Chondrocyte (in vitro differentiated cells): ENCODE measurements at regions not wholly inside any gene's neighbourhood (a gene's known extent, or its start where the extent isn't known, plus 50 kb on each side); places are given as distances from the start of the nearest gene placed in this dataset.
"Not testable (repeated sequence)": the region's sequence is repeated elsewhere in the genome, so short reads cannot be mapped to it uniquely, and the experiment has no call there.

ENCODE experiments used
- DNase-seq: peaks from one replicate; pipeline ENCODE4 v3.0.0; 2021; ENCODE audit warnings: mixed read lengths, low spot score
- H3K27ac Mint-ChIP-seq: one replicate; pipeline ENCODE4 v1.8.0; 2021; ENCODE audit warnings: mild to moderate bottlenecking, moderate library complexity, mixed read lengths; ENCODE audit not compliant: unreplicated experiment
- H3K27me3 Mint-ChIP-seq: 2 replicates; pipeline ENCODE4 v1.8.0; 2021; ENCODE audit warnings: low read depth, mixed read lengths
- H3K36me3 Mint-ChIP-seq: 2 replicates; pipeline ENCODE4 v1.8.0; 2021; ENCODE audit warnings: low read depth, mixed read lengths
- H3K4me1 Mint-ChIP-seq: 2 replicates; pipeline ENCODE4 v1.8.0; 2021; ENCODE audit warnings: low read depth, mild to moderate bottlenecking, mixed read lengths
- H3K4me3 Mint-ChIP-seq: one replicate; pipeline ENCODE4 v1.8.0; 2021; ENCODE audit warnings: mild to moderate bottlenecking, moderate library complexity, mixed read lengths; ENCODE audit not compliant: unreplicated experiment
- H3K9me3 Mint-ChIP-seq: 2 replicates; pipeline ENCODE4 v1.8.0; 2021; ENCODE audit warnings: low read depth, mixed read lengths
- TF ChIP-seq, protein P1 (sequence below): fragments of 200-600 bp; sonication (generic); IDR thresholded peaks from 2 replicates; pipeline ENCODE4 v1.5.0; 2021; ENCODE audit warnings: antibody characterized with exemption, mild to moderate bottlenecking, moderate library complexity

DNA sequence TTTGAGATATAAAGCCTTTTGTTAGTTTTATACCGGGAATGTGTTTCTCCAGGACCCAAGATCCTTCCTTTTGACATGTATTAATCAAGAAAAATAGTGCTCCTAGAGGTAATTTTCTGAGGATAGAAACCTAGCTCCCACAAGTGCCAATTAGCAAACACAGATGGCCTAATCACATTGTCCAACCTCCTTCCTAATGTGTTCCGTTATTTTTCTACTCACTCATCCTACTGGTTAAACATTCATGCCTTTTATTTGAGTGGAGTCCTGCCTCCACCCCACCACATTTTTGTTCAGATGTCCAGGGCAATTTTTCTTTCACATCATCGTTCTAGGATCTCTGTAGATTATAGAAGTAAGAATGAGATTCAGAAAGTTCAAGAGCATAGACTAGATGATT, 610.0 kb upstream of the MBL2 start:
- H3K4me3 Mint-ChIP-seq: no peak overlapping the region
- no peaks in the 10 kb centered on the region for H3K36me3 Mint-ChIP-seq
- no peaks in the 10 kb centered on the region for H3K27me3 Mint-ChIP-seq
- DNase-seq: no peak
- H3K4me1 Mint-ChIP-seq: peaks cover 5% of the 10 kb centered on the region
- TF ChIP-seq, protein P1, sequence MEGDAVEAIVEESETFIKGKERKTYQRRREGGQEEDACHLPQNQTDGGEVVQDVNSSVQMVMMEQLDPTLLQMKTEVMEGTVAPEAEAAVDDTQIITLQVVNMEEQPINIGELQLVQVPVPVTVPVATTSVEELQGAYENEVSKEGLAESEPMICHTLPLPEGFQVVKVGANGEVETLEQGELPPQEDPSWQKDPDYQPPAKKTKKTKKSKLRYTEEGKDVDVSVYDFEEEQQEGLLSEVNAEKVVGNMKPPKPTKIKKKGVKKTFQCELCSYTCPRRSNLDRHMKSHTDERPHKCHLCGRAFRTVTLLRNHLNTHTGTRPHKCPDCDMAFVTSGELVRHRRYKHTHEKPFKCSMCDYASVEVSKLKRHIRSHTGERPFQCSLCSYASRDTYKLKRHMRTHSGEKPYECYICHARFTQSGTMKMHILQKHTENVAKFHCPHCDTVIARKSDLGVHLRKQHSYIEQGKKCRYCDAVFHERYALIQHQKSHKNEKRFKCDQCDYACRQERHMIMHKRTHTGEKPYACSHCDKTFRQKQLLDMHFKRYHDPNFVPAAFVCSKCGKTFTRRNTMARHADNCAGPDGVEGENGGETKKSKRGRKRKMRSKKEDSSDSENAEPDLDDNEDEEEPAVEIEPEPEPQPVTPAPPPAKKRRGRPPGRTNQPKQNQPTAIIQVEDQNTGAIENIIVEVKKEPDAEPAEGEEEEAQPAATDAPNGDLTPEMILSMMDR: no peak
- no peak overlapping the region for H3K27ac Mint-ChIP-seq
- peaks cover 2% of the 10 kb centered on the region for H3K9me3 Mint-ChIP-seq

DNA sequence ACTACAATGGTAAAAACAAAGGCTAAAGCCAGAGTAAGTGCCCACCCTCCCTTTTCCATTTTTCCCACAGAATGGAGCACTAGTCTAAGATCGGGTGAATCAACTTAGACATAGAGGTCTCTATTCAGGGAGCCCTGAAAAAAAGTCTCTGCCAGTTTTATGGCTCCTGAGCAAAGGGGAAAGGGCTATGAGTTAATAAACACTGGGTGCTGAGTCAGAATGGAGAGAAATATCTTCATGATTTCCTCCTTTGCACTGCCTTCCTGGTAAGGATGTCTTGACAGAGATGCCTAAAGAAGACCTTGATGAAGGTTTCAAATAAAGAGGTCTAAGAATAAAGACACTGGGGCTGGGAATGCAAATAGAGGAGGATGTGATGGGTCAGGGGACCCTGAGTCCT, 607.4 kb upstream of the MBL2 start:
- Mint-ChIP-seq H3K36me3 (no peaks in the 10 kb centered on the region), H3K9me3 (peaks cover 6% of the 10 kb centered on the region), H3K4me1 (no peaks in the 10 kb centered on the region), H3K27ac (no peak overlapping the region), H3K27me3 (no peaks in the 10 kb centered on the region), H3K4me3 (no peak overlapping the region)
- TF ChIP-seq, protein P1: no peak
- no peak for DNase-seq

DNA sequence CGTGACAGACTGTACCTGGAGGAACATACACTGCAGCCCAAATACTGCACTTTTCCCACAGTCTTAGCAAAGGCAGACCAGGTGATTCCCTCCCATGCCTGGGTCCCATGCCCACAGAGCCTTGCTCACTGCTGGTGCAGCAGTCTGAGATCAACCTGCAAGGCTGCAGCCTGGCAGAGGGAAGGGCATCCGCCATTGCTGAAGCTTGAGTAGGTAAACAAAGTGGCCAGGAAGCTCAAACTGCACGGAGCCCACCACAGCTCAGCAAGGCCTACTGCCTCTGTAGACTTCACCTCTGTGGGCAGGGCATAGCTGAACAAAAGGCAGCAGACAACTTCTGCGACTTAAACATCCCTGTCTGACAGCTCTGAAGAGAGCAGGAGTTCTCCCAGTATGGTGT, 597.8 kb upstream of the MBL2 start:
- TF ChIP-seq, protein P1: no peak
- peaks cover 4% of the 10 kb centered on the region for H3K27me3 Mint-ChIP-seq

DNA sequence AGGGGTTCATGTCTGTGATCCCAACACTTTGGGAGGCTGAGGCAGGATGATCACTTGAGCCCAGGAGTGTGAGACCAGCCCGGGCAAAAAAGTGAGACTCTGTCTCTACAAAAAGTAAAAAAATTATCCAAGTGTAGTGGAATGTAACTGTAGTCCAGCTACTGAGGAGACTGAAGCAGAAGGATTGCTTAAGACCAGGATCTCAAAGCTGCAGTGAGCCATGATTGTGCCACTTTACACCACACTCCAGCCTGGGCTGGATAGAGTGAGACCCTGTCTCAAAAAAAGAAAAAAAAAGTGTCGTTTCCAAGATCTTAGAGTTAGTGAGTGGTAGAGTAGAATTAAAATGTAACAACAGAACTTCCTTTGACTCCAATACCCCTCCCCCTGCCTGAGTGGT, 589.4 kb upstream of the MBL2 start:
- Mint-ChIP-seq H3K9me3 (no peaks in the 10 kb centered on the region), H3K36me3 (no peaks in the 10 kb centered on the region), H3K4me3 (no peak overlapping the region), H3K27me3 (no peaks in the 10 kb centered on the region), H3K4me1 (peaks cover 16% of the 10 kb centered on the region), H3K27ac (no peak overlapping the region)
- no peak for DNase-seq
- TF ChIP-seq, protein P1: no peak

More for the DNA sequence above, 597.8 kb upstream of the MBL2 start:
- H3K9me3 Mint-ChIP-seq: peaks cover 22% of the 10 kb centered on the region
- no peak overlapping the region for H3K27ac Mint-ChIP-seq
- no peak overlapping the region for H3K4me3 Mint-ChIP-seq
- H3K4me1 Mint-ChIP-seq: no peaks in the 10 kb centered on the region
- peaks cover 2% of the 10 kb centered on the region for H3K36me3 Mint-ChIP-seq
- no peak for DNase-seq

DNA sequence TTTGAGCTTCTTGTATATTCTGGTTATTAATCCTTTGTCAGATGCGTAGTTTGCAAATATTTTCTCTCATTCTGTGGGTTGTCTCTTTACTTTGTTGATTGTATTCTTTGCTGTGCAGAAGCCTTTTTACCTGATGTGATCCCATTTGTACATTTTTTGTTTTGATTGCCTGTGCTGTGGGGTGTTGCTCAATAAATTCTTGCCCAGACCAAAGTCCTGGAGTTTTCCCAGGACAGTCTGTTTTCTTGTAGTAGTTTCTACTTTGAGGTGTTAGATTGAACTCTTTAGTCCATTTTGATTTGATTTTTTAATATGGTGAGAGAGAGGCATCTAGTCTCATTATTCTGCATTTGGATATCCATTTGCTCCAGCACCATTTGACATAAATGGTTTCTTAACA, 588.7 kb upstream of the MBL2 start:
- no peaks in the 10 kb centered on the region for H3K9me3 Mint-ChIP-seq
- H3K27ac Mint-ChIP-seq: no peak overlapping the region
- DNase-seq: no peak
- no peaks in the 10 kb centered on the region for H3K27me3 Mint-ChIP-seq
- no peak overlapping the region for H3K4me3 Mint-ChIP-seq
- peaks cover 20% of the 10 kb centered on the region for H3K4me1 Mint-ChIP-seq
- no peaks in the 10 kb centered on the region for H3K36me3 Mint-ChIP-seq
- TF ChIP-seq, protein P1: no peak

DNA sequence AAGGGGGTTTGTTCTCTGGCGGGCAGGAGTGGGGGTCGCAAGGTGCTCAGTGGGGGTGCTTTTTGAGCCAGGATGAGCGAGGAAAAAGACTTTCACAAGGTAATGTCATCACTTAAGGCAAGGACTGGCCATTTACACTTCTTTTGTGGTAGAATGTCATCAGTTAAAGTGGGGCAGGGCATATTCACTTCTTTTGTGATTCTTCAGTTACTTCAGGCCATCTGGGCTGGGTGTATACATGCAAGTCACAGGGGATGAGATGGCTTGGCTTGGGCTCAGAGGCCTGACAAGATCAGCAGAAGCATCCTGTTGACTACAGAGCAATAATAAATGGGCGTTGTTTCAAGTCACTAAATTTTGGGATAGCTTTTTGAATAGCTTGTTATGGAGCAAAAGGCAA, 586.4 kb upstream of the MBL2 start:
- H3K4me3 Mint-ChIP-seq, H3K9me3 Mint-ChIP-seq, H3K27me3 Mint-ChIP-seq, H3K36me3 Mint-ChIP-seq, H3K27ac Mint-ChIP-seq, DNase-seq: not testable (repeated sequence)
- H3K4me1 Mint-ChIP-seq: peaks cover 20% of the 10 kb centered on the region
